ENCODE measurements at regions not wholly inside any gene's neighbourhood (a gene's known extent, or its start where the extent isn't known, plus 50 kb on each side); places are given as distances from the start of the nearest gene placed in this dataset.

GRCh38 chr13:109843695-109844094 lies 57.3 kb upstream of the IRS2 start:
- WGBS, 2 donors: 78 to 83% methylated on average over 8 of the region's 8 CpGs

GRCh38 chr13:109842212-109842920 lies 56.0 kb upstream of the IRS2 start:
- FAIRE-seq (no peak), ATAC-seq (no peak), DNase-seq (no peak)
- no peaks in the 10 kb centered on the region for H3K36me3 ChIP-seq
- no peak overlapping the region for H3K27ac ChIP-seq
- H3K4me1 ChIP-seq: no peaks in the 10 kb centered on the region
- TF ChIP-seq CTCF (IDR thresholded peaks at IDR 0.05): no peak
- H3K4me3 ChIP-seq: no peak overlapping the region
- no peaks in the 10 kb centered on the region for H3K27me3 ChIP-seq
- intact Hi-C loops (cut with DNase I): no loop called here
- 80 to 82% methylated on average over 6 of the region's 6 CpGs for WGBS, 2 donors
- no peaks in the 10 kb centered on the region for H3K9me3 ChIP-seq

More at GRCh38 chr13:109843695-109844094, 57.3 kb upstream of the IRS2 start:
- FAIRE-seq (no peak), ATAC-seq (no peak), DNase-seq (no peak)
- intact Hi-C loops (cut with DNase I): no loop called here
- no peak for TF ChIP-seq CTCF (IDR thresholded peaks at IDR 0.05)
- Histone ChIP-seq H3K9me3 (no peaks in the 10 kb centered on the region), H3K27me3 (peaks cover 0 to 4% (median 0%) of the 10 kb centered on the region in 4 donors), H3K36me3 (no peaks in the 10 kb centered on the region), H3K4me1 (no peaks in the 10 kb centered on the region), H3K27ac (no peak overlapping the region), H3K4me3 (no peak overlapping the region)

GRCh38 chr13:109840893-109841287 lies 54.5 kb upstream of the IRS2 start:
- no peak for FAIRE-seq
- 83 to 87% methylated on average over 4 of the region's 4 CpGs for WGBS, 2 donors
- Histone ChIP-seq H3K27me3 (no peaks in the 10 kb centered on the region), H3K4me3 (no peak overlapping the region), H3K36me3 (no peaks in the 10 kb centered on the region), H3K9me3 (no peaks in the 10 kb centered on the region), H3K27ac (no peak overlapping the region), H3K4me1 (no peaks in the 10 kb centered on the region)
- intact Hi-C loops (cut with DNase I): no loop called here
- DNase-seq: no peak
- ATAC-seq: no peak
- TF ChIP-seq CTCF (IDR thresholded peaks at IDR 0.05): no peak

- WGBS, 2 donors: 54 to 66% methylated on average over 9 of the region's 9 CpGs
- ATAC-seq: no peak
Observed at GRCh38 chr13:109840201-109840892, 54.0 kb upstream of the IRS2 start.

More at GRCh38 chr13:109840201-109840892, 54.0 kb upstream of the IRS2 start:
- intact Hi-C loops (cut with DNase I): no loop called here
- H3K9me3 ChIP-seq: no peaks in the 10 kb centered on the region
- TF ChIP-seq CTCF (IDR thresholded peaks at IDR 0.05): no peak
- H3K4me1 ChIP-seq: no peaks in the 10 kb centered on the region
- H3K27me3 ChIP-seq: no peaks in the 10 kb centered on the region
- no peak overlapping the region for H3K27ac ChIP-seq
- DNase-seq (no peak), FAIRE-seq (no peak)
- H3K4me3 ChIP-seq: no peak overlapping the region
- H3K36me3 ChIP-seq: no peaks in the 10 kb centered on the region

Data from pancreas (tissue), 10 donors.